Mesothelial cell of epicardium (in vitro differentiated cells): ENCODE measurements at regions not wholly inside any gene's neighbourhood (a gene's known extent, or its start where the extent isn't known, plus 50 kb on each side); places are given as distances from the start of the nearest gene placed in this dataset.

Experiments
- DNase-seq, 2 experiments: peaks; one replicate each; pipeline ENCODE4 v3.0.0; 2021; ENCODE audit warnings: low spot score in 2 of 2; ENCODE audit not compliant: unreplicated experiment in 2 of 2
- H3K27ac Mint-ChIP-seq: 2 replicates; pipeline ENCODE4 v1.8.0; 2021; ENCODE audit warnings: mixed read lengths
- H3K27me3 Mint-ChIP-seq: 2 replicates; pipeline ENCODE4 v1.8.0; 2021; ENCODE audit warnings: low read depth, mixed read lengths
- H3K36me3 Mint-ChIP-seq: 2 replicates; pipeline ENCODE4 v1.8.0; 2021; ENCODE audit warnings: mixed read lengths
- H3K4me1 Mint-ChIP-seq: 2 replicates; pipeline ENCODE4 v1.8.0; 2021; ENCODE audit warnings: mixed read lengths
- H3K4me3 Mint-ChIP-seq: 2 replicates; pipeline ENCODE4 v1.8.0; 2021; ENCODE audit warnings: mild to moderate bottlenecking, moderate library complexity, mixed read lengths
- H3K9me3 Mint-ChIP-seq: 2 replicates; pipeline ENCODE4 v1.8.0; 2021; ENCODE audit warnings: mixed read lengths
- CTCF ChIP-seq: fragments of 200-600 bp; sonication (generic); IDR thresholded peaks from one replicate; pipeline ENCODE4 v1.5.0; 2021; ENCODE audit warnings: antibody characterized with exemption; ENCODE audit not compliant: unreplicated experiment

DNA sequence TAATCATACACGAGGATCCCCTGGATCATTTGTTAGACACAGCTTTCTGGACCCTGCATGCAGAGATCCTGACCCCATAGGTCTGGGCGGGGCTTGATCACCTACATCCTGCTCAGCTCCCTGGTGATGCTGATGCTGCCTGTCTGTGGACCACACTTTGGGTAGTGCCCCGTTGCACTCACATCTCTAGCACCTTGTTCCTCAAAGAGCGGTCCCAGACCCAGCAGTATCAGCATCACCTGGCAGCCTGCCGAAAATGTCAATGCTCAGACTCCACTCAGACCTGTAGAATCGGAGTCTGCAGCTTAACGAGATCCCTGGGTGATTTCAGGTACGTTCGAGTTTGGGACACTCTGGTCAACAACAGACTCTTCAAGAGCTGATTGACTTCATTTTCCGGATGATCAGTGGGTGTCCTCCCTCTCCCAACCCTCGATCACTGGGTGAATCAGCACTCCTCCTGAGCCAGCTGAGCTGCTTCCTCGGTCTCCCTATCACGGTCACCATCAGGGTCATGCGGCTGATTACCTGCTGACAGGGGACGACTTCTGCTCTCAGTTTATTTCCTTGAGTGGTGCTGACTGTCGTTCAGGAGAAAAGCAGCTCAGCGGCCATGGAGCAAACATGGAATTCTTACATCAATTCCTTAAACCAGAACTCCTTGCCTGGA, 150.6 kb upstream of the RAB12 start:
- H3K4me3 Mint-ChIP-seq: no peak overlapping the region
- H3K4me1 Mint-ChIP-seq: no peaks in the 10 kb centered on the region
- H3K27ac Mint-ChIP-seq: no peak overlapping the region
- no peak for DNase-seq
- H3K27me3 Mint-ChIP-seq: peaks cover 3% of the 10 kb centered on the region
- no peaks in the 10 kb centered on the region for H3K9me3 Mint-ChIP-seq
- no peaks in the 10 kb centered on the region for H3K36me3 Mint-ChIP-seq
- no peak for TF ChIP-seq CTCF

DNA sequence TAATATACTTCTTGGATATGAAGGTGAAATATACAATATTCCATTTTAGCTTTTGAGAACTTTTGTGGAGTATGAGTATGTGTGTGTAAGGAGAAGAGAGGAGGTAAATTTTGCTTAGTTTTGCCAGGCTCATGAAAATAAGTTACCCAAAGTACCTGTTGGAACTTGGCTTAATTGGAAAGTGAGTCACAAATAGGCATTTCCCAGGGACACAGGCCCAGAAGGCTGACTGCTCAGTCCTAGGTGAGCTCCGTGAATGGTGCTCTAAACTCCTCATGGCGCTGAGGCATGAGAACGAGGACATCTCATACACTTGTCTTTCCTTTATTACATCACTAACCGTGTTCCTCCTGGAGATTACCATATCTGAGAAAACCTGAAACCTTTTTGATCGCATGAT, 148.5 kb upstream of the RAB12 start:
- no peak for TF ChIP-seq CTCF
- H3K9me3 Mint-ChIP-seq: no peaks in the 10 kb centered on the region
- no peaks in the 10 kb centered on the region for H3K4me1 Mint-ChIP-seq
- H3K4me3 Mint-ChIP-seq: no peak overlapping the region
- no peaks in the 10 kb centered on the region for H3K27me3 Mint-ChIP-seq
- H3K36me3 Mint-ChIP-seq: no peaks in the 10 kb centered on the region
- H3K27ac Mint-ChIP-seq: no peak overlapping the region
- no peak for DNase-seq

- DNase-seq: no peak
- no peaks in the 10 kb centered on the region for H3K36me3 Mint-ChIP-seq
- no peaks in the 10 kb centered on the region for H3K9me3 Mint-ChIP-seq
- H3K27ac Mint-ChIP-seq: no peak overlapping the region
- TF ChIP-seq CTCF: no peak
- H3K4me3 Mint-ChIP-seq: no peak overlapping the region
- H3K4me1 Mint-ChIP-seq: no peaks in the 10 kb centered on the region
- H3K27me3 Mint-ChIP-seq: no peaks in the 10 kb centered on the region
These were observed 147.7 kb upstream of the RAB12 start for GRCh38 chr18:8461544-8461943.

- Mint-ChIP-seq H3K4me1 (no peaks in the 10 kb centered on the region), H3K36me3 (no peaks in the 10 kb centered on the region)
These were observed 146.5 kb upstream of the RAB12 start for GRCh38 chr18:8462651-8463185.

DNA sequence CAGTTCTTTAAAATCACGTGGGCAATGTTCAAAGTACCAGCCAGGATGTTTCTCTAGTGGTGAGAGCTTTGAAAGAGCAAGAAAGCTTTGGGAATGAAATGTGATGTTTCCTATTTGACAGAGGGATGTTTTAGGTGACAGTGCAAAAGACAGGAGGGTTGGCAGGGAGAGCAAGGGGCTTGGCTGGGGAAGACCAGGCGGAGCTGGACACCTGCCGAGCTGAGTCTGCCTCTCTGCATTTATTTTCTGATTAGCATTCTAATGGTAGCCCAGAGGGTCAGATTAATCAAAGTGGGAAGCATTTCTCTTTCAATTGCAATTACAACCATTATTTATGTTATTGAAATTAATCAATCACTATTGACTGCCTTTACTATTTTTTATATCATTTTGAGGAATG, 145.4 kb upstream of the RAB12 start:
- Mint-ChIP-seq H3K4me1 (peaks cover 4% of the 10 kb centered on the region), H3K36me3 (no peaks in the 10 kb centered on the region), H3K9me3 (no peaks in the 10 kb centered on the region), H3K27ac (no peak overlapping the region), H3K4me3 (no peak overlapping the region), H3K27me3 (no peaks in the 10 kb centered on the region)
- no peak for DNase-seq
- TF ChIP-seq CTCF: no peak

More at GRCh38 chr18:8462651-8463185, 146.5 kb upstream of the RAB12 start:
- no peak overlapping the region for H3K27ac Mint-ChIP-seq
- H3K4me3 Mint-ChIP-seq: no peak overlapping the region
- no peak for TF ChIP-seq CTCF
- no peaks in the 10 kb centered on the region for H3K27me3 Mint-ChIP-seq
- no peak for DNase-seq
- H3K9me3 Mint-ChIP-seq: no peaks in the 10 kb centered on the region

DNA sequence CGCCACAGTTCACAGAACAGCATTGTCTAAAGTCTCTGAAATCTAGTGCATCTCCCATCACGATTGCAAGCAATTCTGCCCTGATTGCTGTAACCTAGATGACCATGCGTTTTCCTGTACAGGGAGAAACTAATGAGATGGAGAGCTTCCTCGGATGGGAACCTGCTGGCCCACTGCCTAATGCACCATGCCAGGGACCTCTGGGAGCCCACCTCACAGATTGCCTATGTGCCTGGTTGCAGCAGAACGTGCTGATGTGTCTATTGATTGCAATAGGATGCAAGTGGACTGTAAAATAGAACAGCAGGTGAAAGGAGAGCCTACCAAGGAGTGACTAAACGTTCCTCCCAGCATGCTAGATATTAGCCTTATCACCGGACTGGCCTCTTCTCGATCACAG, 141.0 kb upstream of the RAB12 start:
- Mint-ChIP-seq H3K9me3 (no peaks in the 10 kb centered on the region), H3K4me3 (no peak overlapping the region), H3K27ac (no peak overlapping the region), H3K36me3 (no peaks in the 10 kb centered on the region), H3K4me1 (peaks cover 10% of the 10 kb centered on the region), H3K27me3 (no peaks in the 10 kb centered on the region)
- no peak for DNase-seq
- no peak for TF ChIP-seq CTCF
